Endothelial cell of umbilical vein (primary cell): ENCODE measurements at regions not wholly inside any gene's neighbourhood (a gene's known extent, or its start where the extent isn't known, plus 50 kb on each side); places are given as distances from the start of the nearest gene placed in this dataset.

Experiments used
- BruUV-seq: library from RNA; stranded (reverse); fragments of 400-500 nt; replicated peaks from 2 replicates; lab custom pipeline; 2021; lab: Mats Ljungman, UMichigan
- CTCF ChIA-PET: fragments of 300-600, 350-600 bp; sonication (Branson Sonifier 250); formaldehyde crosslinking; loops from one replicate; lab custom pipeline; 2021; ENCODE audit warnings: antibody characterized with exemption, inconsistent platforms; lab: Charles Lee
- POLR2A ChIA-PET: fragments of 300-600, 350-600 bp; sonication (Branson Sonifier 250); formaldehyde crosslinking; loops from one replicate; lab custom pipeline; 2021; ENCODE audit warnings: antibody characterized with exemption, inconsistent platforms; lab: Charles Lee
- DNase-seq: peaks from one replicate; pipeline ENCODE4 v3.0.0-alpha.2; 2011; ENCODE audit warnings: low read depth, low spot score
- FAIRE-seq: peaks from 2 replicates; lab custom pipeline; 2011; peaks lifted over from hg19 to GRCh38; lab: Jason Lieb, UNC
- H2AFZ ChIP-seq: 2 replicates; pipeline ENCODE4 v1.6.0; 2012; ENCODE audit warnings: low read depth, low read length, control low read depth, inconsistent platforms
- H3K27ac ChIP-seq: 2 replicates; pipeline ENCODE4 v1.5.1; 2011; ENCODE audit warnings: low read depth, mild to moderate bottlenecking, control low read depth, low read length, moderate library complexity; ENCODE audit not compliant: insufficient read depth
- H3K27me3 ChIP-seq, 2 experiments: 2 replicates each; pipeline versions ENCODE4 v1.6.0 to v1.6.1; 2011; ENCODE audit warnings: low read length in 2 of 2, mixed read lengths in 1 of 2; ENCODE audit not compliant: control insufficient read depth in 2 of 2, insufficient read depth in 2 of 2
- H3K36me3 ChIP-seq, 2 experiments: 2 replicates in 1 of 2; 3 replicates in 1 of 2; pipeline ENCODE4 v1.5.1; 2011; ENCODE audit warnings: low read length in 2 of 2, mild to moderate bottlenecking in 1 of 2, moderate library complexity in 1 of 2; ENCODE audit not compliant: control insufficient read depth in 2 of 2, insufficient read depth in 2 of 2; ENCODE audit errors: extremely low read depth in 1 of 2
- H3K4me1 ChIP-seq: 3 replicates; pipeline ENCODE4 v1.5.1; 2011; ENCODE audit warnings: mild to moderate bottlenecking, low read length; ENCODE audit not compliant: control insufficient read depth, insufficient read depth; ENCODE audit errors: extremely low read depth
- H3K4me2 ChIP-seq: 2 replicates; pipeline ENCODE4 v1.6.1; 2011; ENCODE audit warnings: low read length, control low read depth, mixed read lengths; ENCODE audit not compliant: insufficient read depth
- H3K4me3 ChIP-seq, 3 experiments: fragments of 200-600 bp in 1 of 3; sonication (generic), shearing (Covaris generic) in 1 of 3; replicated peaks in 1 of 3; 2 replicates each; pipeline ENCODE4 v1.5.1; 2011 to 2016; ENCODE audit warnings: control low read depth in 3 of 3, low read length in 3 of 3, mild to moderate bottlenecking in 2 of 3, inconsistent platforms in 1 of 3, low read depth in 1 of 3, moderate library complexity in 1 of 3; ENCODE audit not compliant: insufficient read depth in 1 of 3
- H3K79me2 ChIP-seq: 2 replicates; pipeline ENCODE4 v1.6.0; 2012; ENCODE audit warnings: low read length, inconsistent platforms; ENCODE audit not compliant: control insufficient read depth, insufficient read depth
- H3K9ac ChIP-seq: replicated peaks from 2 replicates; pipeline ENCODE3; 2011; ENCODE audit warnings: low read length, control low read depth; ENCODE audit not compliant: insufficient read depth; ENCODE audit errors: extremely low read depth
- H3K9me1 ChIP-seq: replicated peaks from 3 replicates; pipeline ENCODE4 v1.6.0; 2011; ENCODE audit warnings: mild to moderate bottlenecking, low read length; ENCODE audit not compliant: control insufficient read depth, insufficient read depth; ENCODE audit errors: extremely low read depth
- H3K9me3 ChIP-seq: replicated peaks from 2 replicates; pipeline ENCODE4 v1.5.1; 2012; ENCODE audit warnings: low read length, inconsistent platforms; ENCODE audit not compliant: control insufficient read depth, insufficient read depth
- H4K20me1 ChIP-seq: replicated peaks from 2 replicates; pipeline ENCODE3; 2011; ENCODE audit warnings: mild to moderate bottlenecking, low read length; ENCODE audit not compliant: control insufficient read depth, insufficient read depth; ENCODE audit errors: extremely low read depth
- EZH2 ChIP-seq: IDR thresholded peaks from 2 replicates; pipeline ENCODE4 v1.6.1; 2012; ENCODE audit warnings: borderline replicate concordance, low read depth, mild to moderate bottlenecking, moderate library complexity, low read length, inconsistent platforms; ENCODE audit not compliant: severe bottlenecking
- FOS ChIP-seq: IDR thresholded peaks from 2 replicates; pipeline ENCODE4 v1.6.1; 2011; ENCODE audit warnings: mild to moderate bottlenecking, low read length, moderate library complexity, borderline replicate concordance; ENCODE audit not compliant: insufficient read depth
- GATA2 ChIP-seq: IDR thresholded peaks from 2 replicates; pipeline ENCODE4 v1.7.0; 2011; ENCODE audit warnings: low read depth, mild to moderate bottlenecking, moderate library complexity, mixed read lengths, low read length; ENCODE audit not compliant: insufficient read length, insufficient read depth
- JUN ChIP-seq: IDR thresholded peaks from 2 replicates; pipeline ENCODE4 v1.6.1; 2011; ENCODE audit warnings: borderline replicate concordance, low read depth; ENCODE audit not compliant: insufficient read length, insufficient read depth
- MAX ChIP-seq: IDR thresholded peaks from 2 replicates; pipeline ENCODE4 v1.6.1; 2011; ENCODE audit not compliant: insufficient read depth, insufficient read length
- MYC ChIP-seq: IDR thresholded peaks from one replicate; pipeline ENCODE4 v1.6.1; 2011; ENCODE audit warnings: mild to moderate bottlenecking, low read depth, low read length
- POLR2A ChIP-seq: IDR thresholded peaks from 2 replicates; pipeline ENCODE4 v1.6.1; 2012; ENCODE audit warnings: low read depth, mild to moderate bottlenecking, control low read depth, low read length
- POLR2AphosphoS5 ChIP-seq: IDR thresholded peaks from 2 replicates; pipeline ENCODE4 v1.6.1; 2012; ENCODE audit warnings: low read depth, mild to moderate bottlenecking, control low read depth, low read length, moderate library complexity; ENCODE audit not compliant: insufficient read depth
- dilution Hi-C: fragments of 300-500 bp; cut with MboI; formaldehyde crosslinking; loops from one replicate; pipeline ENCODE4 v1.15.0; 2019; ENCODE audit warnings: low sequenced_read_pairs; ENCODE audit not compliant: extremely low pct_ligation_motif_present
- intact Hi-C: fragments of 100-400 bp; cut with micrococcal nuclease; formaldehyde crosslinking; loops from one replicate; pipeline ENCODE4 v1.10.0; 2022
- TF ChIP-seq, protein P1 (sequence below), 2 donors: IDR thresholded peaks; 1 replicate in 1 of 2; 2 replicates in 1 of 2; pipeline ENCODE4 v1.5.1; 2011; ENCODE audit warnings: low read length in 2 of 2, mild to moderate bottlenecking in 2 of 2, moderate library complexity in 2 of 2, control low read depth in 1 of 2, inconsistent platforms in 1 of 2, low read depth in 1 of 2; ENCODE audit not compliant: insufficient read depth in 1 of 2; ENCODE audit errors: extremely low read depth in 1 of 2

DNA sequence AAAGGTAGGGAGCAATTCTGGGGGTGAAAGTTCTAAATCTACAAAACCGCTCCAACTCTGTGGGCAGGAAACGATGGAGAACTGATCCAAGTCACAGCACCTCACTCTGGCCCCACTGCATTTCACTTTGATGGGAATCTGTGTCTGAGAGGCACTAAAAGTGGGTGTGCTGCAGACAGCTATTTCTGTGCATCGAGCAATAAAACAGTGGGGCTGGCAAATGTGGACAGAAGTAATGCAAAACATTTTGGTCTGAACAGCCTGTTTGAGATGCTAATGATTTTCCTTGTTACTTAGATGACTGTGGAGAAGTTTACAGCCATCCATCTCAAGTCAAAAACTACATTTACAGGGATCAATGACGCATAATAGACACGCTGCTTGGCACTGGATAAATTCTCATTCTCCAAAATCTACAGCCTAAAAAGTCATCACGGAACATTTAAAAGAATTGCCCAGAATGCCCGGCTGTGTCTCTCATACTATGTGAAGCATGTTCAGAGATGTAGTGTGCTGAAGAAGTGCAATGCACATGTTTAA is 1671.6 kb upstream of the TENM3 start:
- Histone ChIP-seq H3K9me3 (peaks cover 5% of the 10 kb centered on the region), H2AFZ (no peak overlapping the region), H3K9me1 (no peaks in the 10 kb centered on the region), H3K27ac (no peak overlapping the region), H3K9ac (no peak overlapping the region), H3K4me2 (no peak overlapping the region), H4K20me1 (no peaks in the 10 kb centered on the region), H3K4me1 (no peaks in the 10 kb centered on the region), H3K36me3 (no peaks in the 10 kb centered on the region), H3K4me3 (no peak overlapping the region), H3K27me3 (no peaks in the 10 kb centered on the region), H3K79me2 (no peaks in the 10 kb centered on the region)
- intact Hi-C loops: no loop called here
- FAIRE-seq (no peak), DNase-seq (no peak)
- ChIA-PET POLR2A (no interaction called here), CTCF (no interaction called here)
- BruUV-seq: no TSS peak
- dilution Hi-C loops: no loop called here
- TF ChIP-seq MYC (no peak), POLR2AphosphoS5 (no peak), EZH2 (no peak), JUN (no peak), GATA2 (no peak), FOS (no peak), POLR2A (no peak), MAX (no peak)
- TF ChIP-seq, protein P1, sequence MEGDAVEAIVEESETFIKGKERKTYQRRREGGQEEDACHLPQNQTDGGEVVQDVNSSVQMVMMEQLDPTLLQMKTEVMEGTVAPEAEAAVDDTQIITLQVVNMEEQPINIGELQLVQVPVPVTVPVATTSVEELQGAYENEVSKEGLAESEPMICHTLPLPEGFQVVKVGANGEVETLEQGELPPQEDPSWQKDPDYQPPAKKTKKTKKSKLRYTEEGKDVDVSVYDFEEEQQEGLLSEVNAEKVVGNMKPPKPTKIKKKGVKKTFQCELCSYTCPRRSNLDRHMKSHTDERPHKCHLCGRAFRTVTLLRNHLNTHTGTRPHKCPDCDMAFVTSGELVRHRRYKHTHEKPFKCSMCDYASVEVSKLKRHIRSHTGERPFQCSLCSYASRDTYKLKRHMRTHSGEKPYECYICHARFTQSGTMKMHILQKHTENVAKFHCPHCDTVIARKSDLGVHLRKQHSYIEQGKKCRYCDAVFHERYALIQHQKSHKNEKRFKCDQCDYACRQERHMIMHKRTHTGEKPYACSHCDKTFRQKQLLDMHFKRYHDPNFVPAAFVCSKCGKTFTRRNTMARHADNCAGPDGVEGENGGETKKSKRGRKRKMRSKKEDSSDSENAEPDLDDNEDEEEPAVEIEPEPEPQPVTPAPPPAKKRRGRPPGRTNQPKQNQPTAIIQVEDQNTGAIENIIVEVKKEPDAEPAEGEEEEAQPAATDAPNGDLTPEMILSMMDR (IDR thresholded peaks at IDR 0.05; ENCODE audit: extremely low read depth in 1 of 2, insufficient read depth in 1 of 2, low read depth in 1 of 2, low read length in 2 of 2): no peak
